MM.1S (cell line): ENCODE measurements at regions not wholly inside any gene's neighbourhood (a gene's known extent, or its start where the extent isn't known, plus 50 kb on each side); places are given as distances from the start of the nearest gene placed in this dataset.

Source experiments
- CTCF ChIP-seq: fragments of 300-600 bp; sonication (generic); IDR thresholded peaks from 2 replicates; pipeline ENCODE4 v1.5.1; 2016; ENCODE audit warnings: antibody characterized with exemption, low read length, mixed read lengths
- EZH2 ChIP-seq: fragments of 300-600 bp; sonication (generic); optimal IDR thresholded peaks from 2 replicates; pipeline ENCODE3; 2017; ENCODE audit warnings: low read depth, mild to moderate bottlenecking, antibody characterized with exemption, low read length, mixed read lengths

DNA sequence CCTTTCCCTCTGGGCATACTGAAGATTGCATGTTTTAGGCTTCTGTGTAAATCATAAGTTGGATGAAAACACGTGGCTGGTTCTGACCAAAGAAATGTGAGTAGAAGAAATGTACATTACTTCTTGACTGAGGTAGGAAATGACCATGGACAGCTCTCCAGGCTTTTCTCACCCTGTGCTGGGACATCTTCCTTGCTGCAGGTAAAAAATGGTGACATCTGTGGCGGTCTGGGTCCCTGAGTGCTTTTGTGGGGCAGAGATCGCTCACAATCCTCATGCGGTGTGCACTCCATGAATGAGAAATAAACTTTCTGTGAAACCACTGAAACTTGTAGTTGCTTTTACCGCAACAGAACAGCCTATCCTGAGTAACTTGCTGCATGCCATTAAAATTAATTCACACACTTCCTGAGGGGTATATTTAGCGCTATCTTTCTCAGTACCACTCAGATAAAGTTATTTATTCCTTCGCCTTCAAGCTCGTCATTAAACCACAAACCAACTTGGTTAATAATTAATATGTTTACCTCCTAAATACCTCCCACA lies 730.4 kb downstream of the EFNA5 start:
- TF ChIP-seq CTCF (no peak), EZH2 (no peak)
